DMS79 treated with DMSO at 0.1 percent for 48 hours (cell line): ENCODE measurements at regions not wholly inside any gene's neighbourhood (a gene's known extent, or its start where the extent isn't known, plus 50 kb on each side); places are given as distances from the start of the nearest gene placed in this dataset.
"Not testable (repeated sequence)": the region's sequence is repeated elsewhere in the genome, so short reads cannot be mapped to it uniquely, and the experiment has no call there.

Experiments
- DNase-seq: peaks from one replicate; lab custom pipeline; 2025; lab: John Stamatoyannopoulos, UW

DNA sequence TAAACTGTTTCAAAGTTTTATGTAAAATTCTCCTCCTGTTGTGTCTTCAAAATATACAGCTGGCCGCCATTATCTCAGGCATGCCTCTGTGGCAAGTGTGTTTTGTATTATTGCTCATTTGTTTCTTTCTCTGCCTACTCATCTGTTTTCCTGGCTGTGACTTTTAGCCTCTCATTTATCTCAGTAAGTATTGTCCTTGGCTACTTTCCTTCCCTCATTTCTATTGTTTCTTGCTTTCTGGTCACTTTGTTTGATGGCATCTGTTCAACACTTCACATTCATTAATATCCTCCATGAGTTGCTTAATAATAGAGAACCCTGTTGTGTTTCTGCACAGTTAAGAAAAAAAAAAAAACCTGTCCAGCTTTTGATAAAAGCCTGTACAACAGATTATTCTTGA, 869.4 kb downstream of the PCDH17 start:
- no peak for DNase-seq

DNA sequence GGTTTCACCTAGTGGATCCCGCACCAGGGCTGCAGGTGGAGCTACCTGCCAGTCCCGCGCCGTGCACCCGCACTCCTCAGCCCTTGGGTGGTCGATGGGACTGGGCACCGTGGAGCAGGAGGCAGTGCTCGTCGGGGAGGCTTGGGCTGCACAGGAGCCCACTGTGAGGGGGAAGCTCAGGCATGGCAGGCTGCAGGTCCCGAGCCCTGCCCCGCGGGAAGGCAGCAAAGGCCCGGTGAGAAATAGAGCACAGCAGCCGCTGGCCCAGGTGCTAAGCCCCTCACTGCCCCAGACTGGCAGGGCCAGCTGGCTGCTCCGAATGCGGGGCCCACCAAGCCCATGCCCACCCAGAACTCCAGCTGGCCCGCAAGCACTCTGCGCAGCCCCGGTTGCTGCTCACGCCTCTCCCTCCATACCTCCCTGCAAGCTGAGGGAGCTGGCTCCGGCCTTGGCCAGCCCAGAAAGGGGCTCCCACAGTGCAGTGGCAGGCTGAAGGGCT, 872.7 kb downstream of the PCDH17 start:
- DNase-seq = not testable (repeated sequence)

DNA sequence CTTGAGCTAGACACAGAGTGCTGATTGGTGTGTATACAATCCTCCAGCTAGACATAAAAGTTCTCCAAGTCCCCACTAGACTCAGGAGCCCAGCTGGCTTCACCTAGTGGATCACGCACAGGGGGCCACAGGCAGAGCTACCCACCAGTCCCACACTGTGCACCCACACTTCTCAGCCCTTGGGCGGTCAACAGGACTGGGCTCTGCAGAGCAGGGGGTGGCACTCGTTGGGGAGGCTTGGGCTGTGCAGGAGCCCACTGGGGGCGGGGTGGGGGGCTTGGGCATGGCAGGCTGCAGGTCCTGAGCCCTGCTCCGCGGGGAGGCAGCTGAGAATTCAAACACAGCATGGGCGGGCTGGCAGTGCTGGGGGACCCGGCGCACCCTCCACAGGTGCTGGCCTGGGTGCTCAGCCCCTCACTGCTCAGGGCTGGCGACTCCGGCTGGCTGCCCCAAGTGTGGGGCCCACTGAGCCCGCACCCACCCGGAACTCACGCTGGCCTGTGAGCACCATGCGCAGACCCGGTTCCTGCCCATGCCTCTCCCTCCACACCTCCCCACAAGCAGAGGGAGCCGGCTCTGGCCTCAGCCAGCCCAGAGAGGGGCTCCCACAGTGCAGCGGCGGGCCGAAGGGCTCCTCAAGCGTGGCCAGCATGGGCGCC, 873.8 kb downstream of the PCDH17 start:
- not testable (repeated sequence) for DNase-seq

DNA sequence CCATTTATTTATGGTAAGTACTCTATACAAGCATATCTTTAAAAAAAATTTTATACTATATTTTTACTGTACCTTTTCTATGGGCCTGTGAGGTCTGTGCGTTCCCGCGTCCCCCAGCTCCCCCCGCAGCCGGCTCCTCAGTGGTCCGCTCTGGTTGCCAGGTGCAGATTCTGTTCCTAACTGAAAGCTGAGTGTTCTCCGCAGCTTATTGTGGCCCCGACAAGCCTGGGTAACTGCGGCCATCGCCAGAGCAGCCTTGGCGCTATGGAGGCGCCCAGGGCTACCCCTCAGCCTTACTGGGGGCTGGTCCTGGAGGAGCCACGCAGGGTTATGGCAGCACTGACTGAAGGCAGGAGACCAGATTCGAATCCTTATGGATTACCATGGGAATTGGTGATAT, 896.8 kb downstream of the PCDH17 start:
- no peak for DNase-seq

DNA sequence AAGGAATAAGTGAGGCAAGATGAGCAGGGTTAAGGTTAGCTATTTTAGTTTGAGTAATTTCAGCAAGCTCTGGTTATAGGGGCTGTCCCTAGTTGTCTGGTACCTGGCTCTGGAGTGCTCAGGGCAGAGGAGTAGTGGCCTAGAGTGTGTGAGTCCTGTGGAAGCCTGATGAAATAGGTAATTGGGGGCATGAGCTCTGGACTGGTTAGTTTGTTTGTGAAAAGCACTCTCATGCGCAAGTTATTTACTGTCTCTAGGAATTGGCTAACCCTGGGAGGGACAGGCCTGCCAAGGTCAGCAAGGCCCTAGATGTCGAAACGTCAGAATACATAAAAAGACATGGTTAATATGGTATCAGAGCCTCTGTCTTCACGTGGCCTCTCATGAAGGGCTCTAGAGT, 900.1 kb downstream of the PCDH17 start:
- no peak for DNase-seq

DNA sequence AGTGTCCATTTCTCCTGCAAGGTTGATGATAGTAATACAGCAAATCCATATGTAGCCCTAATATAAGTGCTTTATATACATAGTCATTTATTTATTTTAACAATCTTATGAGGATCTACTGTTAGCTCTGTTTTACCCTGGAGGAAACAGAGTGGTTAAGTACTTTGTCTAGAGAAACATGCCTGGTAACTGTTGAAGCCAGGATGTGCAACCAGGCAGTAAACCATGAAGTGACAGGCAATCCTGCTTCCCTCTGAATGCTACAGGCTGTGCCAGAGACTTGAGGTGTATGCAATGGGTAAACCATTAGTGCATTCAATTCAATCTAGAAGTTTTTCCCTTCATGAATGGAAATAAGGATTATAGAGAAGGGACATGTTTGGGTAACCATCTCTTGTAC, 911.0 kb downstream of the PCDH17 start:
- no peak for DNase-seq

DNA sequence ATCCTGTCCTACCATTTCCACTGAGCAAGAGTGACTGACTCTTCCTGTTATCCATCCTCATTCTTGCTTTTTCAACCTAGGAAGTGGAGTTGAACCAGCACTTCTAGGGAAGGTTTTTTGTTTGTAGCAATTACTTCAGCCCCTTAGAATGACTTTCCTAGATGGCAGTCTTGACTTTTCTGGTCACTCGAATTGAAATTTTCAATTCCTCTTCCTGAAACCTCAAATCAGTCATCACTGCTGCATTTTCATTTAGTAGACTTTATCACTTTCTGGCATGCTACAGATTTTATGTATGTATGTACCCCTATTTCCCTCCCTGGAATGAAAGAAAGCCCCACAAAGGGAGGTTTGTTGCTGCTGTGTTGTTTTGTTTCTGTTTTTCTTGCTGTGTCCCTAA, 915.9 kb downstream of the PCDH17 start:
- no peak for DNase-seq

DNA sequence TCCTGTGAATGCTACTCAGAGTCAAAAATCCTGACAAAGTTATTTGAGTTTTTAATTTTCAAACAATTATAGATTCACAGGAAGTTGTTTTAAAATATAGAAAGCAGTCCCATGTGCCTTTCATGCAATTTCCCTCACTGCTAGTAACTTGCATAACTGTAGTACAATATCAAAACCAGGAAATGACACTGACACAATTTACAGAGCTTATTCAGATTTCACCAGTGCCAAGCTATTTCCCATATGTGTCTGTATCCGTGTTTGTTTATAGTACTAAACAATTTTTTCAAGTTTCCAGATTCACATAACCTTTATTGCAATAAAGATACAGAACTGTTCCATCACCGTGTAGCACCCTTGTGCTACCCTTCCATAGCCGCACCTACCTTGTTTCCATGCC, 934.6 kb downstream of the PCDH17 start:
- no peak for DNase-seq

DNA sequence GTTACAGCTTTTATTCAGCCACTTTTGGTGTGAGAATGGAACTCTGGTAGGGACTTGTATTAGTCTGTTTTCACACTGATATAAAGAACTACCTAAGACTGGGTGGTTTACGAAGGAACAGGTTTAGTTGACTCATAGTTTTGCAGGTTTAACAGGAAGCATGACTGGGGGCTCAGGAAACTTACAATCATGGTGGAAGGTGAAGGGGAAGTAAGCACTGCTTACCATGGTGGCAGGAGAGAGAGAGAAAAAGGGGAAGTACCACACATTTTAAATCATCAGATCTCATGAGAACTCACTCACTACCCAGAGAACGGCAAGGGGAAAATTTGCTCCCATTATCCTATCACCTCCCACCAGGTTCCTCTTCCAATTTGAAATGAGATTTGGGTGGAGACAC, 942.2 kb downstream of the PCDH17 start:
- no peak for DNase-seq

DNA sequence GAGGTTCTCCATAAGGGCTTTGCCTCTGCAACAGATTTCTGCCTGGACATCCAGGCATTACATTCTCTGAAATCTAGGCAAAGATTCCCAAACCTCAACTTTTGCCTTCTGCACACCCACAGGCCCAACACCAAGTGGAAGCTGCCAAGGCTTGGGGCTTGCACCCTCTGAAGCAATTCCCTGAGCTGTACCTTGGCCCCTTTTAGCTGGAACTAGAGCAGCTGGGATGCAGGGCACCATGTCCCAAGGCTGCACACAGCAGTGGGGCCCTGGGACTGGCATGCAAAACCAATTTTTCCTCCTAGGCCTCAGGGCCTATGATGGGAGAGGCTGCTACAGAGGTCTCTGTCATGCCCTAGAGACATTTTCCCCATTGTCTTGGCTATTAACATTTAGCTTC, 943.2 kb downstream of the PCDH17 start:
- DNase-seq = no peak

DNA sequence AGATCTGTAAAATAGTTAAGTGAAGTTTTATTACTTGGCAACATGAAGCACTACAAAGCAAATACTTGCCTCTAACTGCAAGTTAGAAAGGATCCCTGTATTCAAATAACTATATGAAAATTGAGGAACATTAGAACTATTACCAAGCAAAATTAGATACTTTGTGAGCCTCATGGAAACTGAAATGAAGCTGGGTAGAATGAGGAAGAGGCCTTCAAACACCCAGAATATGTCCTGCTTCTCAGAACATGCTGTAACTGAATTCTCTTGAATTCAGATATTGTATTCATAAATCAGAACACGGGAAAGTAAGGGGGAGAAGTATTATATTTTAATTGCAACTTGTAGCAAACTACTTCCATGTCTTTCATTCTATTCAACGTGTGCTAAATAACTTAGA, 947.9 kb downstream of the PCDH17 start:
- no peak for DNase-seq

DNA sequence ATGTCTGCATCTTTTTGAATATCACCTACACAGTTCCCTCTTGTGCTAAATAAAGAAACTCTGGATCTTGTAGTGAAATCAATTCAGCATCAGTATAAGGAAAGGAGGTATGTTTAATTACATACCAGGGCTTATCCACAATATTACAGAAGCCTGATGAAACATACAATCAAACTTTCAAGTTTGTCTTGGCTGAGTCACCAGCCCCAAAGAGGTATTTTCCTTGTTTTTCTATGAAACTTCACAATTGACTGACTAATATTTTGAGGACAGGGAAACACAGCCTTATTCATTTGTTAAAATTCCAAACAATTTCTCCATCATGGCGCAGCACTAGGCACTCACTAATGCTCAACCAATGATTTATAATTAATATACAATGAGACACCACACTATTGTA, 952.4 kb downstream of the PCDH17 start:
- DNase-seq = no peak

DNA sequence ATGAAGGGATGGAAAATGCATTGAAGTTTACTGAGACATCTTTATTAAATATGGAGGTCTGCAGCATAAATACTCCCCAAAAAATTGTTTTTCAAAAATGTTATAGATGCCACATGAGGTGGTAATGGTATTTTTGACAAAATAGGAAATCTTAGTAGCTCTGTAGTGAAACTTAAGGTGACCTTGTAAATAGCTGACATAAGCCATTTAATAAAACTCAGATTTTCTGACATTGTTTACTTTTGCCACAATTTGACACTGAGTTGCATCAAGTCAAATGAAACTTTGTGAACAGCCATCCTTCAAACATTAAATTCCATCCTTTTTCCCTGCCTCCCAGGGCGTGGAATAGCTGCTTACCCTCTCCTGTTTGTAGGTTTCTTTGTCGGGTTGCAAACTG, 953.1 kb downstream of the PCDH17 start:
- no peak for DNase-seq

DNA sequence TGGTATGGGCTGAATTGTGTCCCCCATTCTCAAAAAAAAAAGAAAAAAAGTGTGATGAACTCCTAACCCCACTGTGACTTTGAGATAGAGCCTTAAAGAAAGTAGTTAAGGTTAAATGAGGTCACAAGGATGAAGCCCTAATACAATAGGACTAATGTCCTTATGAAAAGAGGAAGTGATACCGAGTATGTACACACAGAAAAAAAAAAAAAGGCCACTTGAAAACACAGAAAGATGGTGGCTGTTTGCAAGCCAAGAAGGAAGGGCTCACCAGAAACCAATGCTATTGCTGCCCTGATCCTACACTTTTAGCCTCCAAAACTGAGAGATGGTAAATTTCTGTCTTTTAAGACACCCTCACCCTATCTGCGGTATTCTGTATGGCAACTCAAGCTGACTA, 955.6 kb downstream of the PCDH17 start:
- DNase-seq = no peak

DNA sequence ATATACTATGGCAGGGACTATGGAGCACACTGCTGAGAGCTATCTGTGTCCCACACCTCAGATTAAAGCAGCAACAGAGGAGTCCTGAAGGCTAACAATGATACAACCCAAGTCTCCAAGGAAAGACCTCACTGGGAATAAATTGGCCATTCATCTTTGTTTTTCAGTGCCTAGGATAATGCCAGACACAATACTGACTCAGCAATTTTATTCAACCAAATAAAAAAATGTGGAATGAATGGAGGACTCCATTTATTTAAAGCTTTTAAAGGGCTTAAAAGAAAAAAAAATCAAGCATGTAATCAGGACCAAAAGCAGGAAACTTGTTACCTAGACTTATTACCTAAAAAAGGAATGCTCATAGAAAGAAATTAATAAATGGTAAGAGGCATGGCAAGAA, 960.5 kb downstream of the PCDH17 start:
- no peak for DNase-seq

DNA sequence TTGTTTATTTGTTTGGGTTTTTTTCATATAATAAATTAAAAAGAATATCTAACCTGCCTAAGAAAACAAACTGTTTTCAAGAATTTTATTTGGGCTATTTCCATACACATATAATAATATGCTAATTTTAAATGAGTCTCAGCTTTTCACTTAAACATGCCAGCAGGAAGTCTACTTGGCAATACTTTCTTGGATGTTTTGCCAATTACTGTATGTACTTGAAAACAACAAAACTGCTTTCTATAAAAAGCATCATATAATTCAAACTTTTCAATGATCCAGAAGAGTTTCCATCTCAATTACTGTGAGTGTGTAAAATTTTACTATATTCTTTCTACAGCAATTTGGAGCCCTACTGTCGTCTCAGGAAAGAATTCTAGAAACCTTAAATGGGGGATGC, 961.2 kb downstream of the PCDH17 start:
- DNase-seq = no peak

DNA sequence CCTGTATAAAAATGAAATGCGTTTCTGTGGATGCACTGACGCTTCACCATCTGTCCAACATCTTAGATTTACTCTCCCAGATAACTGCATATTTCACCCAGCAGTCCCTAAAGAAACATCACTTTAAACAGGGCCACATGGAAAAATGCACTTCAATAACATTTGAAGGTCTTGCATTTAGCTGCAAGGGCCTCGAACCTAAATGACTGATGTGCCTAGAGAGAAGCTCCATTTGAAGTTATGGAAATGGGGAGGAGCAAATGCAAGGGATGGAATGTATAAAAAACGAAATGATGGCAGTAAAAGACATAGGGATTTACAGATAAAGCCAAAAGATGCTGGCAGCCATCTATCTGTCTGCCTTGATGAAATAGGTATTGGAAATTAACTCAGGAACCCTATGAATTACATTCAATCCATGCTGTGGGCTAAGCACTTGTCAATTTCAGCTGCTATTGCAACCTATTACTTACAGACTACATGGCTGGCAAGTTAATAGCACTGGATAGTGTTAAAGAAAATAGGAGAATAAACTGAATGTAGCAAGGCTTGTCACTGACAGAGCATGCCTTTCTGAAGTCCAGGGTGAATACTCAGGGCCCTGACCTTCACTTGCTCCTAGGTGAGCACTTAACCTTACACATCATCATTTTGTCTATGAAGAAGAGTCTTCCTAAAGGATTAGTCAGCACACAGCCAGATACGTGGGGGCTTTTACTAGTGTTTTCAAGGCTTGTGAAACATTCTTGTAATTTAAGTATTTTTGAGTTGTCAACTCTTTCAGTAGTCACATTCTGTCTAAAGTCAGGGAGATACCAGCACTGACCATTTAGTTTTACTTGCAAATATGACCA, 963.4 kb downstream of the PCDH17 start:
- DNase-seq = no peak

DNA sequence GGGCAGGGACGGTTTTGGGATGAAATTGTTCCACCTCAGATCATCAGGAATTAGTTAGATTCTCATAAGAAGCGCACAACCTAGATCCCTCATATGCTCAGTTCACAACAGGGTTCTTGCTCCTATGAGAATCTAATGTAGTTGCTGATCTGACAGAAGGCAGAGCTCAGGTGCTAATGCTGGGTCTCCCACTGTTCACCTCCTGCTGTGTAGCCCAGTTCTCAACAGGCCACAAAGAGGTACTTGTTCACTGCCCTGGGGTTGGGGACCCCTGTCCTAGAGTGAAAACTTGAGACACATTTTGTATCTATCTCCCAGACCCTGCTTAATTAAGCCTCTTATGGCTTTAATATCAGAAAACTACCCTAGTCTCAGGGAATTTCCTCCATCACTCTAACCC, 966.0 kb downstream of the PCDH17 start:
- no peak for DNase-seq

DNA sequence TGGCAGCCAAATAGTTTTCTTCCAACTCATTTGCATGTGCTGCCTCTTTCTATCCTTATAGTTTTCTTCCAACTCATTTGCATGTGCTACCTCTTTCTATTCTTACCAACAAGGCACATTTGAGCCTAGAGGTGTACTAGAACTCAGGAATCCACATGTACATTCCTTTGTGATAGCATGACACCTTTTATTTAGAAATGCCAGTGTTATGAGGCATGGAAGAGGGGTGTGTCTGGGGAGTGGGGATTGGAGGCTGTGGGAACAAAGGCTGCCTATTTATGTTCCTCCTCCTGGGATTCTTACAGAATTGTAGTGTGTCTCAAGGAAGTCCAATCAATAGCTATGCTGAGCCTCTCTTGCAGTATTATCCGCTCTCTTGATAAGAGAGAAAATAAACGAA, 966.7 kb downstream of the PCDH17 start:
- DNase-seq = no peak

DNA sequence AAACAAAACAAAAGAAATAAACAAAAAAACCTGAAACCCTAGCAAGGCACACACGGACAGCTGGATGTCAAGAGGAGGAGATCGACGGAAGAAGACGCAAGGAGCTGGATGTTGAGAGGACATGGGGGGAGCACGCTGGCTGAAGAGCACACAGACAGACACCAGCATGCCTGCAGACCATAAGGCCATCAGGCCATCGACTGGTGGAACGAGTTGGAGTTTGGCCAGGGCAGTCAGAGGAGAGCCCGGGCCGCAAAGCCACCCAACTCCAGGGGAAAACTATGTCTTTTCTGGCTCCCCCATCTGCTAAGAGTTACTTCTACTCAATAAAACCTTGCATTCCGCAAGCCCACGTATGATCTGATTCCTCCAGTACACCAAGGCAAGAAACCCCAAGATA, 979.6 kb downstream of the PCDH17 start:
- DNase-seq = no peak

DNA sequence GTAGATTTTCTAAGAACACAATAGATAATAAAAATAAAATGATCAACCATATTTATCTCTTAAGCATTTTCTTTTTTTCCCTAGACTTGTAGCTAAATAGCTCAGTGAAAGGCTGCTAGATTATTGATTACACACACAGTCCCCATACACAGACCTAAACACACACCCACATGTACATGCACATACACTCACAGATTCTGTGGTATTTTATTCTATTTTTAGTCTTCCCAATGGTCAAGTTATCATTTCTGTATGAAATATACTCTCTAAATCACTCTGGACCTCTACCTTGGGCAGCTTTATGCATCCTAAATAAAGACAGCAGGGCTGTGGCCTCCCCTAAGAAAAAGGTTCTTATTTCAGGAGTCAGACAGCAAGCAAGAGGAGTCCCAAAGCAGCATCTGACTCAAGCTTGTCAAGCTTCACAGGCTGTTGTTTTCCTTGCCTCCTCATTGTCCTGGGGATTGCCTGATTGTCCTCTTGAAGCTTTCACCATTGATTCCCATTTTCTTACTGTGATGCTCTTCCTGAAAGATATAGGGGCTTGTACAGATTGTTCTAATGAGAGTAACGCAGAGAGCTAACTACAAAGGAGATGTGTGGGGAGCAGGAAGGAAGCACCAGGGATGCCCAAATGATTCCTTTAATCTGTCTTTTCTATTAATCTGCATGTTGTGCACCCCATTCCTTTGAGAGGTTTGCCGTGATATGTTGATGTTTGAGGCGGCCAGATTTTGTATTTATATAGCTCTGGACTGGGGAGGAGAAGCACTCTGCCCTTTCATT, 986.5 kb downstream of the PCDH17 start:
- no peak for DNase-seq

DNA sequence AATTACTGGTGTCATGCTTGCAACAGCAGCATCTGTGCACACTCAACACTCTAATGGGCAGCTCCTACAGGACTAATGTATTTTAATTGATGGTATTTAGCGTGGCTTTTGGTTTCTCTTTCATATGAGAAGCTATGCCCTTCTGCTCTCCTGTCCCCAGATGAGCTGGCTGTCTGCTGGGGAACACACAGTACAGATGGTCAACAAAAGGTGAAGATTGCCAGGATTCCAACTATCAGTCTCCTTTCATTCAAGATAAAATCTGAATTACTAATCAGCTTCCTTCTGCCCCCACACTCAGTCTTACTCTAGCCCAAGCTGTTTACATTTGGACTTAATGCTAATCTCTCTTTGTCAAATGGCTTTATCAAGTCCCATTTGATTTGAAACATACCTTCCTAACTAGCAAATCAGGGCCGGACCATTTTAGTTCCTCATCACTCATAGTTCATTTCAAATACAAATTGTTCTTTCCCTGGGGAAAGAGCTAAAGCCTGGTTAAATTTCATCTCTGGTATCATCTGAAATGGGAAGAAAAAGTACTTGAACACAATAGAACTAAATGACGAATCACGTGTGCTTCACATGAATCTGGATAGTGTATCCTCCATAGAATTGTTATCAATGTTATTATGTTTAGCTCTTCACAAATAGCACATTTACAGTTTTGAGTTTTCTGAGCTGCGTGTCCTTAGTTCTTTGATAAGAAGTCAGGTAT, 988.0 kb downstream of the PCDH17 start:
- no peak for DNase-seq
